HG02642 (cell line): ENCODE measurements at regions not wholly inside any gene's neighbourhood (a gene's known extent, or its start where the extent isn't known, plus 50 kb on each side); places are given as distances from the start of the nearest gene placed in this dataset.

Source experiments
- ATAC-seq: cut with Tn5 transposase; IDR thresholded peaks from one replicate; pipeline ENCODE4 v1.9.1; 2021; ENCODE audit warnings: mild to moderate bottlenecking; ENCODE audit not compliant: unreplicated experiment, poor library complexity

DNA sequence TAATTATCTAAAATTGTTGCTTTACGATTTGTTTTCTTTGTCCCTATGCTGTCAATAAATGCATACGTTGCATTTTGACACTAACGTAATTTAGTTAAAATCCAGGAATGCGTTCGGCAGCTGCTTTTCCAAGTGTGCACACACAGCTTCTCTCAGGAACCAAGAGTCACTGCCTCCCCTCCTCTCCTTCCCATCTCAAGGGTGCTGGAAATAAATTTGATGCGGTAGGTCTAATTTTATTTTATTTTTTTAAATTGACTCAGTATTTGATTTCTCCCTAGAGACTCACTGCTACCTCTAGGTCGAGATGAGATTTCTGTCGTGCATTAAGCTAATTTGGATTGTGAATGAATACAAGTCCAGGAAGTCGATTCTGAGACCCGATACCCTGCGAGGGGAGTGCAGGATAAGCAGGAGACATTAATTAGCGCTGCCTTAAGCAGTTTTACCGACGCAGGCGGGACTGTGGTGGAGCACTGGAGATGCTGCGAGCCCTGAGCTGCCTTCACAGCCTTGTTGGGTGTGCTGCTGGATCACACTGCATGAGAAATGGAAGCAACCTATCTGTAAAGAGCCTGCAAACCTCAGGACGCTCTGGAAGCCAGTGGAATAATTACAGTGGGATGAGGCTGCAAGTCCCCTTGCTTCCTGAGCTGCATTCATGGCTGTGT, 381.2 kb downstream of the C6orf118 start:
- ATAC-seq = no peak

DNA sequence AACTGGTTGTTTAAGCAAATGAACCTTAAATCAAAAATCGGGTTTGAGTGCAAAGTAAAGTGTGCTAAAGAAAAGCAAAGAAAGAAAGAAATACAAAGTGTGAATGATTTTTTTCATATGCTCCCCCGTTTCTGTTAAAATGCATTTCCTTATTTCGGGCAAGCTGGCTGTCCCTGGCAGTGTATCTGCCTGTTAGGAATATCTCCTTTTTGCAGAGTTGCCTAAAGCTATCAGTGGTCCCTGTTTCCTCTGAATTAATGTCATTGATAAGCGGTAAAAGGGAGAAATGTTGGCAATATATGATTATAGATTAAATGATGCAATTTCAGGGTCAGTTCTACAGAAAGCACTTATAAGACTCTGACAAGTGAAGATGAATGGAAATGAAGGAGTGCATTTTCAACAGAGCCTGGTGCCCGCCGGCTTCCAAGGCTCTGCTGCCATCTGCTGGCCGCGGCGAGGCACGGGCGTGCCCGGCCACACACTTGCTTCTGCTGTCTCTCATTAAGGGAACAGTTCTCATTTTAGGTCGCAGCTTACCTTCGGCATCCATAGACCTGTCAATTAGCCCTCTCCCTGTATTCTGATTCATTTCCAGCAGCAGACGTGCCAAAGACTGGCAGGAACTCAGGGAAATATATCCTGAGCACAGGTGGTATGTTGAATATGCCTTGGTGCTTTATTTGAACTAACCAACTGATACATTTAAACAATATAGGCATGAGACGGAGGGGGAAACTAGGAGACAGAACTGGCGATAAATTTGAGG, 381.9 kb downstream of the C6orf118 start:
- peak; percentile 94 for ATAC-seq

DNA sequence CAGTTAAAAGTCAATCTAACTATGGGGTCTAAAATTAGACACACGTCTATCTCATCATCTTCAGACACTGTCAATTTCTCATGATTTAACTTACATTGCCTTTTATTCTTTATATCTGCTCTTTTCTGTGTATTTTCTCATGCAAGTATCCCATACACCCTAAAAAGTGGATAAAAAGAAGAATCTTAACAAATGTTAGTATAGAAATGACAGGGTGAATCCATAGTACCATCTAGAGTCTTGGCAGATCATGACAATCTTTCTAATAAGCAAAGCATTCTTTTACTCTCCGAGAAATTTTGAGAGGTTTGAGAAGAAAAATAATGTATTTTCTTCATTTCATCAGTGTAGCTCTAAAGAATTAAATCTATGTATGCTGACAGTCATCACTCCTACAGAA, 382.7 kb downstream of the C6orf118 start:
- ATAC-seq = no peak

DNA sequence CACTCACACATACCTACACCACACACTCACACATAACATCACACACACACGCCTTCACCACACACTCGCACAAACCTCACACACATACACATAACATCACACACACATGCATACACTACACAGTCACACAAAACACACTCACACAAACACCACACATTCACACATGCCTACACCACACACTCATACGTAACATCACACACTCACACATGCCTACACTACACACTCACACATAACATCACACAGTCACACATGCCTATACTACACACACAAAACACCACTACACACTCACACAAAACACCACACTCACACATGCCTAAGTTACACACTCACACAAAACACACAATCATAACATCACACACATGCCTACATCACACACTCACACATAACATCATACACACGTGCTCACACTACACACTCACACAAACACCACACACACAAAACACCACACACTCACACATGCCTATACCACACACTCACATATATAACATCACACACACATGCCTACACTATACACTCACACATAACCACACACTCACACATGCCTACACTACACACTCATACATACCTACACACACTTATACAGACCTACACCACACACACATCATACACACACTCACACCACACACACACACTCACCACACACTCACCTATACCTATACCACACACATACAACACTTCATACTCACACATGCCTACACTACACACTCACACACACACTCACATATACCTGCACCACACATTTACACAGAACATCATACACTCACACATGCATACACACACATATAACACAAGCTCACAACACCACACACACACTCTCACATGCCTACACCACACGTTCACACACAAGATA, 383.5 kb downstream of the C6orf118 start:
- ATAC-seq = no peak

DNA sequence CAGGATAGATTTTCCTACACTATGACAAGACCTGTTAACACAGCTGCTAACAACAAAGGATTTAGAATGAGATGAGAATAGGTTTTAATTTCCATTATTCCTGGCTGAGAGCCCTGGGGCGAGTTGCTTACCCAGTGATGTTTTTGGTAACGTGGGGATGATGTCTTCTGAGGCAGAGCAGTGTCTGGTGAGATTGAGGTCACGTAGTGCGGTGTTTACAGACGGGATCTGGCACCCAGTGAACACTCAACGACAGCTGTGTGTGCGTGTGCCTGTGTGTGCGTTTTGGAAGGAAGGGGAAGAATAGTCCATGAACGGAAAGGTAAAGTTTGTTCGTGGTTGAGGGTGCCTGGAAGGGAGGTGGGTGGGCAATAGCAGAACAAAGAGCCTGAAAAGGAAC, 384.7 kb downstream of the C6orf118 start:
- no peak for ATAC-seq

DNA sequence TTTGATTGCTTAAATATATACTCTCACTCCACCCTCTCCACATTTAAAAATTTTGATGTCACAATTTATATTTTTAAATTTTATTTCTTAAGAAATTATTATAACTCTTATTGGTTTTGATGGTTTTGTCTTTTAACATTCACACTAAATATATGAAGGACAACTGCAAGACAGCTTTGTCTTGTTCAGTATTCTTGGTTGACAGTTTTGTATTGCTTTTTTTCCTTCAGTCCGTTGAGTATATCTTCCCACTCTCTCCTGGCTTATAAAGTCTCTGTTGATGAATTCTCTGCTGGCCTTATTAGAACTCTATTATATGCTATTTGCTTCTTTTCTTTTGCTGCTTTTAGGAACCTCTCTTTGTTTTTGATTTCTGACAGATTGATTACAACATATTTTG, 392.2 kb downstream of the C6orf118 start:
- no peak for ATAC-seq

DNA sequence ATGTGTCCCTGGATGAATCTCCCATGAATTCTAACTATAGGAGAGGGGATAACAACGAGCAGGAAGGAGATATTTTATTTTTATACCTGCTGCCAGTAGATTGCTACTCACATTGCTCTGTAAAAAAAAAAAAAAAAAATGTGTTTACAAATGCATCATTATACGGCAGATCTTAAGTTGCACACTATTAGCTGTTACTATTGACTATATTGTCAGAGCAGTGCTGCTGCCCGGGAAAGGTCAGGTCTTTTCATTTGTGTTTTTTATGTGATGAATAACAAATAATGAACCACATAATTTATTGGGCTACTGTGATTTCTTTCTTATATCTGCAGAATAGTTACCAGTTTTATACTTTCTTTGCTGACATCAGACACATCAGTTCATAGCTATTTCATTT, 393.3 kb downstream of the C6orf118 start:
- no peak for ATAC-seq

DNA sequence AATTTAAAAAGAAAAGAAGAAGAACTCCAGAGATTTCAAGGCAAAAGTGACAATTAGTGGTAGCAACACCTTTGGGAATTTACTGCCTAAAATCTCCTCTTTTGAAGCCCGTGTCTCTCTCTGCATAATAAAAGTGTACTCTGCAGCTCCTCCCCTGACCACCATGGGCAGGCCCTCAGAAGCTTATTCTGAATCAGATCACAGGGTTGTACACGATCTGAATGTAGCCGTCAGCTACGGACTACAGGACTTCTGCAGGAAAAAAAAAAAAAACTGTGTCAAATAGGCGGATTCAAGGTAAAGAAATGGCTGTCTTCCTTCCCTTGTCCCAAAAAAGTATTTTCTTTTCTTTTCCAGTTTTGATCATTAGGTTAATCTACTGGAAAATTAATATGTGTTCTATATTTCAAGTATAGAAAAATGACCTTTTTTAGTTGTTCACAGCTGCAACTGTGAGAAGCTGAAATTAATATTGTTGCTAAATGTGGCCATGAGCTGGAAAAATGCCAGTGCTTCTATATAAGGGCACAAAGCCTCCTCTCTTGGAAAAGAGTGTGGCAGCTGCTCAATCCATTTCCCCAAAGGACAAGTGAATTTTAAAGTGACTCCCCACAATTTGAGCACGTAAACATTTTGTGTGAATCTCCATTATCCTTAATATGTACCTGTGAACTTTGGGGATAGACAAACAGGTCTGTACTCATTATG, 397.4 kb downstream of the C6orf118 start:
- no peak for ATAC-seq

DNA sequence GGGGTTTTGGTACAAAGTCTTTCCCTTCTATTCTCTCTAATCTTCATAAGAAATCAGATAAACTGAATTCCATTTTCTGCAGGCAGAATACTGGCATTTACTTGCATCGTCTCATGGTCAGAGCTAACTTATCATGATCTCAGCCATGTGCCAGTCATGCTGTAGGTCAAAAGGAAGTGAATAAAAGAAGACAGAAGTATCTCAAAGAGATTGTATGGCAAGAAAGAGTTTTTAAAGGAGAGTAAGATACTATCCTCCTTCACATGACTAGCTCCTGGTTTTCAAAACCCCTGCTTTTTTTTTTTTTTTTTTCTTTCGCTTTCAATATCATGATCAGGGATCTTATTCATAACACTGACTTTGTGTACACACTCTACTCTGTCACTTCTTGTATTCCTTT, 398.3 kb downstream of the C6orf118 start:
- ATAC-seq = no peak

DNA sequence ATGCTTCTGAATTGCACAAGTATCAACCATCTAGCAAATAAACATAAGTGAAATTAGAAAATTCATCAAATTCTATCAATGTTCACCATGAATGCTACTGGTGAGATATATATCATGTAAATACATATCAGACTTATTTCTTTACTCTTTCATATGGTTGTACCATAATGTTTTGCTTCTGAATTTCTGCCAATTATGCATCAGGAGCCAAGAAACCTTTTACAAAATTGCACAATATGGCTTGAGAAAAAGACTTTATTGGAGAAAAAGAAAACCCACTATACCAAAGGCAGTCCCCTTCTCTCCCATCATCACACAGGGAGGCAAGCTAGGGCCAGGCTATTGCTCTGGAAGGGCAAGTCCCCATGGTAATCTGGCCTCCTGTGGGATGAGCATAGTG, 402.6 kb downstream of the C6orf118 start:
- ATAC-seq = no peak

DNA sequence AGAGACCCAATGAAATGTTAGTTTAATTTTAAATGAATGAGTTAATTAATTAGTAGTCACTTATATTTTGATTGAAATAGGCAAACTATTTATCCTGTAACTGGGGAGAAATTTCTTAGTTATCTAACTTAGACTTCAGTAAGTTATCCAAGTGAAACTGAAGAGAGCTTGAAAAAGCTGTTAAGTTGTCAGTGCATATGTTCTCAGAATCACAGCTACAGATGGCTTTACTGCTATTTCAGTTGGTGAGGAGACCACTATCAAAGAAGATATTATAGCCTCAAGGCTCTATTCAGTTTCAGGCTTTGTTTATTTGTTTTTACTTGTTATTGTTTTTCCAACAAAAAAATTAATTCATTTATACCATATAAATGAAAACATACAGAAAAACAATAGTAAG, 404.1 kb downstream of the C6orf118 start:
- no peak for ATAC-seq

DNA sequence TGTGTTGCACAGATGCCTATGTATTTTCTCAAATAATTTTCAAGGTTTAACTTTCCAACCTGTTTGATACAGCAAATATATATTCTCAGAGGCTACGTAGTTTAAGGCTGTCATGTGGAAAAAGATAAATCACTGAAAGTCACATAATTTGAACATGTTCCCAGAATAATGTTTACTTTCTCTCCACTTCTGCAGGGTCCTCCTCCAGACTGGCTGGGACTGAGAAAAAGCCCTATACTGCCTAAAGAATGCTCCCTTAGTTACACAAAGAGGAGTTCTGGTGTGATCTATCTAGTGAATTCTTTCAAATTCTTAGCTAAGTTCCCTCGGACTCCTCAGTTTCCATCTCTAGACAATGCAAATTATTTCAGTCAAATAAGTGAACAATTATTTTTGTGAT, 411.0 kb downstream of the C6orf118 start:
- ATAC-seq = no peak

DNA sequence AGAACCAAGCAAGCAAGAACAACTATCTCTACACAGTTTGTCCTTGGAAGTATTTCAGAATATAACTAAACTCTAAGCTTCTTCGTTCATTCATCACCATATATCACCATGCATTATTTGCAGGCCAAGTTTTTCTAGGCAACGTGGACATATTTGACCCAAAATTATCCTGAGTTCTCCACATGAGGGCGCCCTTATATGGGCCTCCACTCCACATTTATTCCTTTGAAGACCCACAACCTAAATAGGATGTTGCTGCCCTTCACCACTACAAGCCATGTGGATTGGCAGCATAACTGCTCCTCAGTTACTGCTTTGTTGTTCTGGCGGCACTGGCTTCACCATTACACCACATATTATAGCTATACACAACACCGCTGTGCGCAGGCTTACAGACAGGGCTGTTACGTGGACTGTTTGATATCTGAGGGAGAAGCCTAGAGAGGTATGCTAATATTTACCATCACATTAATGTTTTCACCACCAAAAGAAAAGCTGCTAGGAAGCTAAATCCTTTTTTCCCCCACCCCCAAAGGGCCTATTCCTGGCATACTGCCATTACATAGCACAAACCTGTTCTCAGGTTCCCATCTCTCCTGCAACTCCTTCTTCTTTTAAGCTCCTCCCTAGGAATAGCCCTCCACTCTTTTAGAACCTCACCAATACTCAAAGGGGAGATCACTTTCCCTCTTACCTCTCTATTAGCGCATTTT, 411.7 kb downstream of the C6orf118 start:
- no peak for ATAC-seq

DNA sequence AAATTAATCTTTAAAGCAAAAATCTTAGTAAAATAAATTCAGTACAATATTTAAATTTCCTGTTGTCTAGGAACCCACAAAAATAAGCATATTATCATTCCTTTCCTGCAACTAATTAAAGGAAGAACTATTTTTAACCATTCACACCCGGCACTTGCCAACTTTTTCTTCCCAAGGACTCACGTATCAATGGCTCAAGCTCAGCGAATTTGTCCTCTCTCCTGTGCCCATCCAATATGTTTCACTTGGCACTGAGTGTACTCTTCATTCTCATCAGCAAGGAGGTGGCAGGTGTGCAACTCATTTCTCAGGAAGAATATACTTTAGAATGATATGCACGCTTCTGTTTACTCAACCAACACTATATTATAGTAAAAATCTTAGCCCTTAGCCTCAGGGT, 419.4 kb downstream of the C6orf118 start:
- ATAC-seq = no peak

DNA sequence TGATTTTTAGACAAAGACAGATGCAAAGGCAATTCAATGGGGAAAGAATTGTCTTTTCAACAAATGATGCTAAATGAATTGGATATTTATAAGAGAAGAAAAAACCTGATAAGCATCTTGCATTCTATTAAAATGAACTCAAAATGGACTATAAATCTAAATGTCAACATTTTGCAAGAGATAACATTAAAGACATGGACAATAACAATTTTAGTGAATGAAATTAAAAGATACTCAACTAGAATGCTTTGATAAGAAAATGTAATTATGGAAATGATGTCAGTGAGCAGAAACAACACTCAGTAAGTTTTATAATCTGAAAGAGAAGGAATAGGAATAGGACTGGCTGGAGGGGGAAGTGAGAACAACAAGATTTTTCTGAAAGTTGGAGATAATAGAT, 421.7 kb downstream of the C6orf118 start:
- ATAC-seq = no peak

DNA sequence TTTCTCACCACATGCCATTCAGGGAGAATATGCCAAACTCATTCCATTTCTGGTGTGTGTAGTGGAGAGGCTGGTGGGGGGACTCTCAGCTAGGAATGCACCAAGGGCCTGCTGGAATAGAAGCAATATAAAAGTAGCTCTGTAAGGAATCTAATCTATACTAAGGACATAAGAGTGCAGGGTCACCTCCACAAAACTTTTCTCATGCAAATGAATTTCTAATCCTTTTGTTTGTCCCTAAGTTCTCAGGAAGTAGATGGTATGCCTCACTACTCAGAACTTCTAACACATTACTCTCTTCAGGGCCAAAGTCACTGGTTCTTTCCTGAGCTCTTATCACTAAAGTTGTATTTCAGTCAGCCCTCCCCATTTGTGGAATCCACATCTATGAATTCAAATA, 427.2 kb downstream of the C6orf118 start:
- ATAC-seq = no peak

DNA sequence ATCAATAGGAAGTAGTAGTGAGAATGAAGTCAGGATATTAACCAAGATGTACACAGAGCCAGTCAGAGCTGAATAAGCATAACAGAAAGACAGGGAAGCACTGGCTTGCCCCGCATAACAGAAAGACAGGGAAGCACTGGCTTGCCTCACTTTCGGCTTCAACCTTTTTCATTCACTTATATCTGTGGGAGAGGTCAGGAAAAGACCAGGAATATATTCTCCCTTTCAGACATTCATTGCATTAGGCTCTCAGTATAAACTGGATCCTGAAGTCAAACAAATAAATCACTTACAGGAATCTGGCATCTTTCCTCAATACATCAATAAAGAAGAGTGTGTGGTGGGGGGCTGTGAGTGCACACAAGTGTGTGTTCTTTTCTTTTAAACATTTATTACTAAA, 437.6 kb downstream of the C6orf118 start:
- ATAC-seq = no peak

DNA sequence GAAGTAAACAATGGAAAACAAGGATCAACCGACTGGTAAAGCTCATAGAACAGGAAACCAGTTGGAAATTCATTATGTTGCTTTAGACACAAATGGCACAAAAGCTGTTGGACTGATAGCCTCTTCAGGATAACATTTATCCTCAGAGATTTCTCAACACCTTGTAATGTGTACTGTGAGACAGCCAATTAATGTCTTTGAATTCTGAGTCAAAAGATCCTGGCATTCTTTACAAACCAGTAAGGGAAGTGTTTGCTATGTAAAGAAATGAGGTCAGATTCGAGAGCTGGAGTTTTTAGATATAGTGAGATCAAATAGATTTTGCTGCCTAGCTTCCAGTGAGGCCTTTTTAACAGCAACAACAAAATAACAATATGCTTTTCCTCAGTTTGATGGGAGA, 439.2 kb downstream of the C6orf118 start:
- ATAC-seq = no peak

DNA sequence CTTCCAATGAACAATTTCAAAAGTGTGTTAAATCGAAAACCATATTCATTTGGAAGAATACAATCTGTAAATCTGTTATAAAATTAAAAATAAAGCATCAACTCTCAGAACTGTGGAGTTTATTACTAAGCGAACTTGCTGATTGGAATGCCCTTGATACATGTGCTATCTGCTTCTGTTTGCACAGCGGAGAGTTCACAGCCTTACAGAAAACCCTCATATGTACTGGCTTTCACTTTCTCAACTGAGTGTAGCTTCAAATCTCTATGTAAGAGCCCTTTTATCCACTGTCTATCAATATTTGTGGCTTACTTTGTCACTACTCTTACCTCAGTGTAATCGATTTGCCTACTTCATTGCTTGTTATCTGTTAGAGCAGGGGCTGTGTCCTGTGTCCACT, 447.4 kb downstream of the C6orf118 start:
- no peak for ATAC-seq

DNA sequence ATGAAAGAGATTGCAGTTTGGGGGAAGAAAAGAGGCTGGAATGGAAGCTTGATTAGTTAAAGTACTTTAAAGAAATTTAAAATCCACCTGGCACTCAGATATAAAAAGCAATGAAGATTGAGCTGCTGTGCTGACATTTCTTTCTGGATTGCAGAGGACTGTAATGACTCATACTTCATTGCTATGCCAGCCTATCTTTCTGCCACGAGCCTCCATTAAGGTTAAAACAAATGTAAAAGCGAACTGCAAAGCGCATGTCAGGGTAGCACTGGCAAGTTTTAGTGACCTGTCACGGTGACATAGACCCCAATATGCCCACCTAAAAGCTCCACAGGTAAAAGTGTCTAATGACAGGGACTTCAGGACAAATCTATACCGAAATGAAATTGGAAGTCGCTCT, 449.6 kb downstream of the C6orf118 start:
- no peak for ATAC-seq
